NCI-H226 (cell line): ENCODE measurements at regions not wholly inside any gene's neighbourhood (a gene's known extent, or its start where the extent isn't known, plus 50 kb on each side); places are given as distances from the start of the nearest gene placed in this dataset.
"Not testable (repeated sequence)": the region's sequence is repeated elsewhere in the genome, so short reads cannot be mapped to it uniquely, and the experiment has no call there.

Experiments used
- DNase-seq: peaks from one replicate; pipeline ENCODE4 v3.0.0-alpha.2; 2015

DNA sequence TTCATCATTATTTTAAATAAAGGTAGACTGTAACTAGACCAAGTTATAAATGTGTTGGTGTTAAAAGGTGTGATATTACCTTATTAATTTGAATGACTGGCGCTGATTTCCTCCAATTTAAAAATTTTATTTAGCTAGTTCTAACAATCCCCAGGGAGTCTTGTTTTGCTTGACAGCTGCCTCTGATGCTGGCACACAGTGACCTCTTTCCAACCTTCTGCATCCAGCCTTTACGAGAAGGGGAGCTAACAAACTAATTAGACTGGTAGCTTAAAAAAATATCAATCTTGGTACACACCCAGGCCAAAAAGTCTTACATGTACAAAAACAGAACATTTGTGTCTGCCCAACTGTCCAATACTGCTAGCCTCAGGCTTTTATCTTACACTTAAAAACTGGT lies 51.8 kb upstream of the ENPEP start:
- no peak for DNase-seq

DNA sequence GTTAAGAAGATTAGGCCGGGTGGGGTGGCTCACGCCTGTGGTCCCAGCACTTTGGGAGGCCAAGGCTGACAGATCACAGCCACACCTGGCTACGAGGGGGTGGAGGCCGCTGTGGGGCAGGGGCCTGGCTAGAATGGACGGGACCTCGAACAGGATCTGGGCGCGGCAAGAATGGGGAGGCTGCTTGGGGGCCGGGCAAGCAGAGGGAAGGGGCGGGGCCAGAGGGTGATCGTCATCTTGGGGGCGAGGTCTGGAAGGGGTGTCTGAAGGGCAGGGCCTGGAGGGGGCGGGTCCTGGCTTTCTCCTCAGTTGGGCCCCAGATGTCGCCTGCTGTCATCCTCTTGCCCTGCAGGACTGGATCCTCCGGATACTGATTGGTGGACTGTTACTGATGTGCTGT lies 57.3 kb upstream of the ENPEP start:
- DNase-seq, result no peak

DNA sequence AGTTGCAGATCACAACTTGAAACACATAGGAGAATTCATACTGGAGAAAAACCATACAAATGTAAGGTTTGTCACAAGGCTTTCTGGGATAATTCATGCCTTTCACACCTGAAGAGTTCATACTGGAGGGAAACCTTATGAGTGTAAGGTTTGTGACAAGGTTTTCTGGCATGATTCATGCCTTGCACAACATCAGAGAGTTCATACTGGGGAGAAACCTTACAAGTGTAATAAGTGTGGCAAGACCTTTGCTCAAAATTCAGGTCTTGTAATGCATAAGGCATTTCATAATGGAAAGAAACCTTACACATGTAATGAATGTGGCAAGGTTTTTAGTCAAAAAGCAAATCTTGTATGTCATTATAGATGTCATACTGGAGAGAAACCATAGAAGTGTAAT lies 58.8 kb upstream of the ENPEP start:
- DNase-seq, result no peak

DNA sequence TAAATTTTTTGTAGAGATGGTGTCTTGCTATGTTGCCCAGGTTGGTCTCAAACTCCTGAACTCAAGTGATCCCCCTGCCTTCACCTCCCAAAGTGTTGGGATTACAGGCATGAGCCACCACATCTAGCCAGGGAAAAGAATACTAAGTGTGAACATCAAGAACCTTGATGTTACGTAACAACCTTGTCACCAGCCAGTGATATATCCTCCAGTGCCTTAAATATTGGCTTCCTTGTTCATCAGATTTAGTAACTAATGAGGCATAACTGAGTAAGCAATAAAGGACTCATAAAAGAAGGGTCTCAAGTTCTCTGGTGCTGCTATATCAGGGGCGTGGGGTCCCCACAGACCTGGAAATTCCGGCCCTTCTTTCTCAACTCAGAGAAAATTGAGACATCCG lies 60.5 kb upstream of the ENPEP start:
- DNase-seq, result no peak

DNA sequence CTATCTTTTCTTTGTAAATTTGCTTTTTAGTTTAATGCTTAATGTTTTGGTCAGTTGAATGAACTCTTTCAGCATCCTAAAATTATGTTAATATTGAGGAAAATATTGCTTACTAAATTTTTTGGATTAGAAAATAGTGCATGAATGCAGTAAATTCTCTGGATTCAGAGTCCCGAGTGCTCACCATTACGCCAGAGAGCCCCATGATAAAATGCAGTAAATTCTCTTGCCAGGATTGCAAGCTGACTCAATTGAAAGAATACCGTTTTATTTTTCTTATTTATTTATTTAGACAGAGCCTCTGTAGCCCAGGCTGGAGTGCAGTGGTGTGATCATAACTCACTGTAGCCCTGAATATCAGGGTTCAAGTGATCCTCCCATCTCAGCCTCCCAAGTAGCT lies 60.9 kb upstream of the ENPEP start:
- no peak for DNase-seq

DNA sequence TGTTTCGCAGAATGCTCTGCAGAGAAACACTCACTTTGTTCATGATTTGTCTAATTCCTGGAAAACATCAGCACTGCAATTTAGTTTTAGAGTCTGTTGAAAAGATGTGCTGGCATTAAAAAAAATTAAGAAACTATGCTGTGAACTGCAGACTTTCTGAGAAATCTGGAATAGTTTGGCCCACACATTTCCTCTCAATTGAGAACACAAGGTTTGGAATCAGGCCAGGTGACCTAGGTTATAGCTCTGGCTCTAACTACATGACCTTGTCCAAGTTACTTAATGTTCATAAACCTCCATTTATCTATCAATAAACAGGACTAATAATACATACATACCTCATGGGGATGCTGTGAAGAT lies 61.4 kb upstream of the ENPEP start:
- DNase-seq, result no peak

DNA sequence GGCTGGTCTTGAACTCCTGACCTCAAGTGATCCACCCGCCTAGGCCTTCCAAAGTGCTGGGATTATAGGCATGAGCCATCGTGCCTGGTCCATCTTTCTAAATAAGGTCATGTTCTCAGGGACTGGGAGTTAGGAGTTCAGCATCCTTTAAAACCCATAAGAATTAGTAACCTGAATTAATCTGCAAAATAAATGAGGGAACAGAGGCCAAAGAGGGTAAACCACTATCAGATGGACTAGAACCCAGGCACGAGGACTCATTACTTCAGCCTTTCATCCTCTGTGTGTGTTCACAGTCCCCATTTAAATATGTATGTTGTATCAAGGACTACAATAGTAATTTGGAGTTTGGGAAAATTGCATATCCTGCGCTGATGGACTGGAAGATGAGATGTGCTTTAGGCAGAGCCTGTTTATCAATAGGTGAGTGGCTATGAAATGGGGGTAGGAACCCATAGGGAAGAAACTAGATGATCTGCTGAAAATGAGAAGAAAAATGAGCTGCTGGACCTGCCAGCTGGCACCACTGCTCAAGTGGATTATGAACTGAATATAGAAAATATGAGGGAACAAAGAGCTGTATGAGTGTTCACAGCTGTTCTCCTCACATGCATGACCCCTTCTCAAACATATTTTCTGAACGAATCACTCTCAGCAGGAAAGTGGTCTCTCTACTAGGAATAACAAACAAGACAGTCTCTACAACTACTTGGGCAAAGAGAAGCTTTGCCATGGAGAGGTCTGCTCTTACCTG lies 62.0 kb upstream of the ENPEP start:
- not testable (repeated sequence) for DNase-seq

DNA sequence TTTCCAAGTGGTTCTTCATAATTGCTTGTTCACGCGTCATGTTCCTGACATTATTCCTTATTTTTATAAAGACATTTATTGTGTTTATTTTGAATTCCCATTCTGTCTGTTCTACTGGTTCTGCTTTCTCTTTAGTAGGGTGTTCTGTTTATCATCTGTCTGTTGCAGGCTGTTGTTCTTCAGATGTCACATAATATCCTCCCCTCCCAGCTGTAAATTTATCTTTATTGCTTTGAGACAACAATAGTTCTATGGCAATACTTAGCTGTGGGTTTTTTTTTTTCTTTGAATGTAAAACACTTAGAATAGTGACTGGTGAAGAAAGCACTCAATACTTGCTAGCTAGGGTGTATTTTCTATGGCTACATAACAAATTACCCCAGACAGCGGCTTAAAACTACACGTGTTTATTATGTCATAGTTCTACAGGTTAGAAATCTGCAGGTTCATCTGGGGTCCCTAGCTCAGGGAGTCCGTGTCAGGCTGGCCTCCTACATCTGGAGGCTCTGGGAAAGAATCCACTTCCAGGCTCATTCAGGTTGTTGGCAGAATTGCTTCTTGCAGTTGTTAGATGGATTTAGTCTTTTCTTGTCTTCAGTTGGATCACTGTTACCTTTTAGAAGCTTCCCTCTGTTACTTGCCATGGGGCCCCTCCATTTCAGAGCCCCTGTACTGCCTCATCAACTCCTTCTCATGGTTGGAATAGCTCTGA lies 63.4 kb upstream of the ENPEP start:
- no peak for DNase-seq

DNA sequence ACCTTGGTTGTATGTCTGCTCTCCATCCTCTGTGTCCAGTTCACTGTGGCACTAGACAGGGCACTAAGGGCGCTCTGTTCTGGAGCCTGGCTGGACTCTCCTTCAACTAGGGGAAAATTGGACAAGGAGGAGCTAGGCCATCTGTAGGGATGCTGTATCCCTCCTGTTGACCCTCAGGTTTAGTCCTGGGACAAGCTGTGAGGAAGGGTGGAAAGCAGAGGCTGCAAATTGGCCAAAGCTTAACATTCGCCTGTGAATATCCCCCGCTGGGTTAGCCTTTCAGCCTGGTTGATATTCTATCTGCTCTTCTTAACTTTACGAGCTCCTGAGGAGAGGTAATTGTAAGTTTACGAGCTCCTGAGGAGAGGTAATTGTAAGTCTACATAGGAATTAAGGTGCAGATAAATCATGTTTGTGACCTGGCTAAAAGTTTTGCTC lies 64.4 kb upstream of the ENPEP start:
- DNase-seq, result no peak

DNA sequence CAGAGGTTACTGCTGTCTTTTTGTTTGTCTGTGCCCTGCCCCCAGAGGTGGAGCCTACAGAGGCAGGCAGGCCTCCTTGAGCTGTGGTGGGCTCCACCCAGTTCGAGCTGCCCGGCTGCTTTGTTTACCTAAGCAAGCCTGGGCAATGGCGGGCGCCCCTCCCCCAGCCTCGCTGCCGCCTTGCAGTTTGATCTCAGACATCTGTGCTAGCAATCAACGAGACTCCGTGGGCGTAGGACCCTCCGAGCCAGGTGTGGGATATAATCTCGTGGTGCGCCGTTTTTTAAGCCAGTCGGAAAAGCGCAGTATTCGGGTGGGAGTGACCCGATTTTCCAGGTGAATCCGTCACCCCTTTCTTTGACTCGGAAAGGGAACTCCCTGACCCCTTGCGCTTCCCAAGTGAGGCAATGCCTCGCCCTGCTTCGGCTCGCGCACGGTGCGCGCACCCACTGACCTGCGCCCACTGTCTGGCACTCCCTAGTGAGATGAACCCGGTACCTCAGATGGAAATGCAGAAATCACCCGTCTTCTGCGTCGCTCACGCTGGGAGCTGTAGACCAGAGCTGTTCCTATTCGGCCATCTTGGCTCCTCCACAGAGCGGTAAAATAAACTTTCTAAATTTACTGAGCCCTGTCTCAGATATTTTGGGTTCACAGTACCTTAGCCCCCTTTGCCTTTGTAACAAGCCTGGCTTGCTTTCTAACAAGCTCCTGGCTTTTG lies 64.9 kb upstream of the ENPEP start:
- not testable (repeated sequence) for DNase-seq

DNA sequence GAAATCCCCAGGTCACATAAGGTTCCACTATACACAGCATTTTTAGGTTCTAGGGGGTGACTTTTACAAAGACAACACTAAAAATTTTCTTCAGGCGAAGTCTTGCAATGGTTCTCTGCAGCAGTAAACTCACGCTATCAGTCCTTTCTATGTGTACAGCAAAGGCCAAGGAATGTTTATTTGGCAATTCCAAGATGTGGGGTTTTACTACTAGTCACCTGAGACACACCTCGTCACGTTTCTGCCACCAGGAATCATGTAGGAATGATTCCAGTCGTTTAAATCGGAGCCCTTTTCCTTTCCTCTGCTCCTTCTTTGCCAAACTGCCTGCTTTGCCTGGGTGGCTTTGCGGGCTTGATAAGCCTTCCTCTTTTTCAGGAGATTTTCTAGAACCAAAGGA lies 75.9 kb upstream of the ENPEP start:
- DNase-seq, result no peak

DNA sequence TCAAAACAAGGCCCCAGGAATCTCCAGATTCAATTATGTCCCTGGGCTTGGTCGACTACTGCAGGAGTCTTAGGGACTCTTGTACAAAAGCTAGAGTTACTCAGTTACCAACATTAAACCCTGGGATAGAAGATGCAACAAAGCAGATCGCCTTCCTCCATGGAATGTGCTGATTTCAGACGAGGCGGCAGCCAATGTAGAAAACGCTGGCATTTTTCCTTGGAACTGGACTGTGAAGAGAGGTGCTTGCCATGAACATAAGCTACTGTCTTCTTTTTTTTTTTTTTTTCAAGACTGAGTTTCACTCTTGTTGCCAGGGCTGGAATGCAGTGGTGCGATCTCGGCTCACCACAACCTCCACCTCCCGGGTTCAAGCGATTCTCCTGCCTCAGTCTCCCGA lies 76.9 kb upstream of the ENPEP start:
- not testable (repeated sequence) for DNase-seq

DNA sequence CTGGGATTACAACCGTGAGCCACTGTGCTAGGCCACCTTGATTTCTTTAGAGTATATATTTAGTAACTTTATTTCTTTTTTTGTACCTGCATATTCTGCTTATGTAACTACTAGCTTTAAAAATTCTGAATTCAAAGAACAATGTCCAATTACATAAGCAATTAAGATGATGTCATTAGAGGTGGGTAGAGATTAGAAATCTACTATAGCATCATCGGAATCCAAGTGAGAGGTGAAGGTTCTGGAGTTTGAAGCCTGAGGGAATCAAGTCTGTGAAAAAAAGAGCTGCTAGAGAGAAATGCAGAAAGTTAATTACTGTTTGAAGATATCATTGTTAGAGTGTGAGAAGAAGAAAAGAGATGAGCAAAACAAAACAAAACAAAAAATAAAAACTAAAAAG lies 79.0 kb upstream of the ENPEP start:
- DNase-seq, result no peak

DNA sequence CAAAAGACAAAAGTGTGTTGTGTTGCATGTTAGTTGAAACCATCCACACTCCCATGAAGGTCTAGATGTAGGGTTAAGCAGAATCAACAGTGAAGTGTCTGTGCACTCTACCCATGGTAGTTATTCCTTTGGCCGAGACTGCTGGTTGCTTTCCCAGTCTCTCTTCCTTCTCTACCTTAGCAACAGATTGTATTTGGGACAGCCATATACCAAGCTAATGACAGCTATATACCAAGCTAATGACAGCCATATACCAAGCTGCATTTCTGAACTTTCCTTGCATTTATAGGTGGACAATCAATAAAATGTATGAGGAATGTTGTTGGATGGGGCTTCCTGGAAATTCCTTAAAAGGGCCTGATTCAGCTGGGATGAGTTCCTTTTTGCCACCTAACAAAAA lies 80.5 kb upstream of the ENPEP start:
- DNase-seq, result no peak

DNA sequence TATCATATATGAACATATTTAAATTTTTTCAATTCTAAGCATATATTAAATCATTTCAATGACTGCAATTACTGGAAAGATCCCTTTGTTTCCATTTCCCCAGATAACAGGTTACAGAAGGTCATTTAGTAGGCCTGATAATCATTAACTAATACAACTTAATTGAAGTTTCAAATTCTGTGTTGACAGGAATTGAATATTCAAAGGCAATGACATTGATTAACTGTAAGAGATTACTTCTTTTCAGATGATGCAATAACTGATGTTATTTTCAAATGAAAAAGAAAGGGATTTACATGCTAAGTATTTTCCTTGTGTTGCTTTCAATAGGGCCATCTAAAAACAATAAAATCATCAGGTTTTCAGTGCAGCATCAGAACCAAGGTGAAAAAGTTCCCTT lies 81.1 kb upstream of the ENPEP start:
- DNase-seq, result no peak

DNA sequence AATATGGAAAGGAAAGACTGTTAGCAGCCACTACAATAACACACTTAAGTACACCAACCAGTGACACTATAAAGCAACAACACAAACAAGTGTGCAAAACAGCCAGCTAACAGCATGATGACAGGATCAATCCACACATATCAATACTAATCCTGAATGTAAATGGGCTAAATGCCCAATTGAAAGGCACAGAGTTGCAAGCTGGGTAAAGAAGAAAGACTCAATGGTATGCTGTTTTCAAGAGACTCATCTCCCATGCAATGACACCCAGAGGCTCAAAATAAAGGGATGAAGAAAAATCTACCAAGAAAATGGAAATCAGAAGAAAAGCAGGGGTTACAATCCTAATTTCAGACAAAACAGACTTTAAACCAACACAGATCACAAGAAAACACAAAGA lies 94.2 kb upstream of the ENPEP start:
- DNase-seq, result no peak

DNA sequence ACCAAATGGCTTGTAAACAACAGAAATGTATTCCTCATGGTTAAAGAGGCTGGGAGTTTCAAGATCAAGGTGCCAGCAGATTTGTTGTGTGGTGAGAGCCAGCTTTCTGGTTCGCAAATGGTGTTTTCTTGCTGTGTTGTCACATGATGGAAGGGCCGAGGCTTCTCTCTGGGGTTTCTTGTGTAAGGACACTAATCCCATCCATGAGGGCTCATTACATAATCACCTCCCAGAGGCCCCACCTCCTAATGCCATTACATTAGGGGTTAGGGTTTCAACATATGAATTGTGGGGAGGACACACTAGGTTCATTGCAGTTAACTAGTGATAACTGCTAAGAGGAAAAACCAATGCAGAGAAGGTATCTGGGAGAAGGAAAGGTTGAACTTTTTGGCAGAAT lies 103.5 kb upstream of the ENPEP start:
- no peak for DNase-seq

DNA sequence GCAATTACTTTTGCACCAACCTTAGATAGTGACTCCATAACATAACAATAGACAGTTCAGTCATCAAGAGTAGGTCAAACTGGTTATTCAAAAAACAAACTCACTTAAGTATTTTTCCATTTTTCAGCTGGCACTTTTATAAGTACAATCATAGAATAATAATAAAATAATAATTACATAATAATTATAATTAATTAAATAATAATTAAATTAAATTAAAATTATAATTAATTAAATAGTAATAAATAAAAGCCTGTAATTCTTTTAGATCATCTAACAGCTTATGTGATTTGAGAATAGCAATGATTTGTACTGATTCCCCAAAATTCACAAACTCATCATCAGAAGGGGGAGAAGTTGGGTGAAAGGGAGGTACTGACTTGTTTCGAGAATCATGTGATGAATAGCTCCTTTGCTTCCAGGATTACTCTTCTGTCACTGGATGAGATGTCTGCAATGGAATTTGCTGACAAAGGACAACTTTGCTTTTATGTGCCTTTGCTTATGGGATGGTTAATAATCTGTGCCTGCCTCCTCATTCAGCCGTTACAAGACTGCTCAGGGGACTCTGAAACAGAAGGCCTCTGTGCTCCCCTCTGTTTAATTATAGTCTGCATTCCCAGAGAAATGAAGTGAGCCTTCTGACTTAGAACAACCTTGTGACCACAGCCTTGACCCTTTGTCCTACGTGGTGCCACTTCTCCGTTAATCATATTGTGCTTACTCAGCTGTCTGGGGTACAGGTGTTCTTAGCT lies 104.8 kb upstream of the ENPEP start:
- no peak for DNase-seq

DNA sequence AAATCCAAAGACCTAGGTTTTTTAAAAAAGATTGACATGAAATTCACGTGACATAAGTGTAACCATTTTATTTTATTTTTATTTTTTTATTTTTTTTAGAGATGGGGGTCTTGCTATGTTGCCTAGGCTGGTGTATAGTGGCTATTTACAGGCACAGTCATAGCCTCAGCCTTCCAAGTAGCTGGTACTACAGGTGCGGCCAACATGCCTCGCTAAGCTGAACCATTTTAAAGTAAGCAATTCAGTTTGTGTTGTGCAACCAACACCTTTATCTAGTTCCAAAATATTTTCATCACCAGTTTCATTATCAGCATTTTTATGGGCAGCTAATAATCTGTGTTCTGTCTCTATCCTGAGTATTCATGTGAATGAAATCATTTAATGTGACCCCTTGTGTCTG lies 107.5 kb upstream of the ENPEP start:
- DNase-seq, result no peak

DNA sequence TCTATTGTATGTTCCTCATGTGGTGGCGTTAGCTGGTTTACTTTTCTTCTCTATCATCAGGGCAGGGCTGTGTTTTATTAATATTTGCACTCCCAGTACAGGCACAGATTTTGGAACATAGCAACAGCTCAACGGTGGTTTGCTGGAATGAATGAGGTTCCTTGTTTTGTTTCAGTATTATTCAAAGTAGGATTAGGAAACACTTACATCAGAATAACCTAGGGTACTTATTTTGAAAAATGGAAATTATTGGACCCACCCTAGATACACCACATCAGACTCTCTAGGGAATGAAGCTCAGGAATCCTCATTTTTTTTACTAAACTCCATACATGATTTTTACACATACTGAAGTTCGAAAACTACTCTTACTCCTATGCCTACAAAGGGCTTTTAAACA lies 108.8 kb upstream of the ENPEP start:
- DNase-seq, result no peak

DNA sequence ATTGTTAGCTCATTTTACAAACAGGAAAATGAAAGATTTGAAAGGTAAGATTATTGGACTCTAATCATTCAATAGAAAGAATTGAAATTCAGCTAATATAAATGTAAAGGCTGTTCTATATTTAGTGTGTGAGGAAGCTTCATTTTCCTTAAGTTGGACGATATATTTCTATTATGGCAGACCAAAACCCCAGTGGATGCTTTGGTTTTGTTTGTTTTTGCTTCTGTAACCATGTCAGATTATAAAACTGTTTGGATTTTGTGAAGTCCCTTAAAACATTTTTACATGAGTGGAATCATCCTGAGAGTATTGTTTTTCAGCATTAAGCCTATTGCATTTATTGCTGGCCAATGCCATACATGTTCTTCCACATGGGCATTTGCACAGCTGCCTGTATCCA lies 110.2 kb upstream of the ENPEP start:
- no peak for DNase-seq

DNA sequence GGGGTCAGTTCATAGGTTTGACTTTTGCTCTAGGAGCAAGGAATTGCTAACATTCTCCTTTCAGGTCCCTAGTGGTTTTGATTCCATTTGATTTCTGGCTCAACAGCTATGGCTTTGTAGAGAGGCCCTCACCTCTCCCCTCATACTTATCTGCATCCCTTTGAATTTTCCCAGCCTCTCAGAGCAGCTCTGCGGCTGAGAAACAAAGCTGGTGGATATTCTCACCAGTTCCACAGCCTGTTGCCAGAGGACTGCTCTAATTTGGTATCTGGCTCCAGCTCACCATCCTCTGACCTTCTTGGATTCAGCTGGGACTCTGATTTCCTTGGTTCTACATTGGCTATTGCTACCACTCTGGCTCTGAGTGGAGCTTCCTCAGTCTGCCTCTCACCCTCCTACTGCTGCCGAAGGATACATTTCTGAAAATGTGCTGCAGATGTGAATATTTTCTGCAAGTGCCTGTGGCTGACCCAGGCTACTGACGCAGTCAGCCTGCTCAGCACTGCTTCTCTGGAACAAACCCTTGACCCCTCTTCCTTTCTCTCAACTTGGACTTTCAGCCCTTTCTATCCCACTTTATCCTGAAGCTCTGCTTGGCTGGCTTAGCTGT lies 110.9 kb upstream of the ENPEP start:
- DNase-seq, result no peak

DNA sequence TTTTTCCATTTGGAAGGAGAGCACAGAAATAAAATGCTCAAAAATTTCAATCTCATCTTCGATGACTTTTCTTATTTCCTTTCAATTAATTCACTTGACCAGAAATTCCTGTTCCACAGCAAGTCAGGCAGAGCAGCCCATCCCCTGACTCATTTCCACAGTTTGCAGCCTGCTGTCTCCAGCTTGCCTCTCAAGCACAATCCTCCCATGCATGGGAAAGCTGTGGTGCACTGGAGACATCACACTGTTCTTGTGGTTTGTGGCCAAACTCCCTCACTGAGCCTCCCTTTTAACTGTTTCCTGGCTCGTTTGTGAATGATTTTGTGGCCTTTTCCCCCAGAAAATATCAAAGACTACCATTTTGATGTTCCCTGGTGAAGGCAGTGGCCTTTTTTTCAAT lies 114.0 kb upstream of the ENPEP start:
- DNase-seq, result peak; percentile 74
